IMR-90 (cell line): ENCODE measurements at regions not wholly inside any gene's neighbourhood (a gene's known extent, or its start where the extent isn't known, plus 50 kb on each side); places are given as distances from the start of the nearest gene placed in this dataset.

ENCODE experiments used
- BHLHE40 ChIP-seq: fragments of 150-350 bp; IDR thresholded peaks from 2 replicates; pipeline ENCODE4 v1.6.1; 2016; ENCODE audit warnings: mild to moderate bottlenecking, low read depth, low read length
- CEBPB ChIP-seq: IDR thresholded peaks from 2 replicates; pipeline ENCODE4 v1.6.1; 2012; ENCODE audit warnings: low read depth, low read length, improper control_type of control experiment
- FOS ChIP-seq: fragments of 150-350 bp; IDR thresholded peaks from 2 replicates; pipeline ENCODE4 v1.6.1; 2016; ENCODE audit warnings: low read depth, low read length
- POLR2A ChIP-seq: IDR thresholded peaks from 2 replicates; pipeline ENCODE4 v1.6.1; 2012; ENCODE audit warnings: mild to moderate bottlenecking, low read depth, low read length
- RAD21 ChIP-seq: IDR thresholded peaks from 2 replicates; pipeline ENCODE4 v1.6.1; 2012; ENCODE audit warnings: low read length, improper control_type of control experiment
- TF ChIP-seq, protein P1 (sequence below): conservative IDR thresholded peaks from 2 replicates; pipeline ENCODE4 v1.5.1; 2012; ENCODE audit warnings: mild to moderate bottlenecking, low read depth, low read length, improper control_type of control experiment
- TF ChIP-seq, protein P2 (sequence below): fragments of 150-350 bp; IDR thresholded peaks from 2 replicates; pipeline ENCODE4 v1.6.1; 2016; ENCODE audit warnings: low read depth, mild to moderate bottlenecking, low read length, moderate library complexity, borderline replicate concordance

DNA sequence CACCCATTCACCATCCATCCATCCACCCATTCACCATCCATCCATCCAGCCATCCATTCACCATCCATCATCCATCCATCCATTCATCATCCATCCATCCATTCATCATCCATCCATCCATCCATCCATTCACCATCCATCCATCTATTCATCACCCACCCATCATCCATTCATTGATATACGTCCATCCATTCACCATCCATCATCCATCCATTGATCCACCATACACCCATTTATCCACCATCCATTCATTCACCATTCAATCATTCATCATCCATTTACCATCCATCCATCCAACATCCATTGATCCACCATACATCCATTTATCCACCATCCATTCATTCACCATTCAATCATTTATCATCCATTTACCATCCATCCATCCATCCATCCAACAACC, 111.7 kb downstream of the ABCC12 start:
- TF ChIP-seq, protein P1, sequence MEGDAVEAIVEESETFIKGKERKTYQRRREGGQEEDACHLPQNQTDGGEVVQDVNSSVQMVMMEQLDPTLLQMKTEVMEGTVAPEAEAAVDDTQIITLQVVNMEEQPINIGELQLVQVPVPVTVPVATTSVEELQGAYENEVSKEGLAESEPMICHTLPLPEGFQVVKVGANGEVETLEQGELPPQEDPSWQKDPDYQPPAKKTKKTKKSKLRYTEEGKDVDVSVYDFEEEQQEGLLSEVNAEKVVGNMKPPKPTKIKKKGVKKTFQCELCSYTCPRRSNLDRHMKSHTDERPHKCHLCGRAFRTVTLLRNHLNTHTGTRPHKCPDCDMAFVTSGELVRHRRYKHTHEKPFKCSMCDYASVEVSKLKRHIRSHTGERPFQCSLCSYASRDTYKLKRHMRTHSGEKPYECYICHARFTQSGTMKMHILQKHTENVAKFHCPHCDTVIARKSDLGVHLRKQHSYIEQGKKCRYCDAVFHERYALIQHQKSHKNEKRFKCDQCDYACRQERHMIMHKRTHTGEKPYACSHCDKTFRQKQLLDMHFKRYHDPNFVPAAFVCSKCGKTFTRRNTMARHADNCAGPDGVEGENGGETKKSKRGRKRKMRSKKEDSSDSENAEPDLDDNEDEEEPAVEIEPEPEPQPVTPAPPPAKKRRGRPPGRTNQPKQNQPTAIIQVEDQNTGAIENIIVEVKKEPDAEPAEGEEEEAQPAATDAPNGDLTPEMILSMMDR: no peak
- TF ChIP-seq POLR2A: no peak
- TF ChIP-seq FOS: no peak
- no peak for TF ChIP-seq BHLHE40
- TF ChIP-seq RAD21: no peak
- no peak for TF ChIP-seq CEBPB
- TF ChIP-seq, protein P2, sequence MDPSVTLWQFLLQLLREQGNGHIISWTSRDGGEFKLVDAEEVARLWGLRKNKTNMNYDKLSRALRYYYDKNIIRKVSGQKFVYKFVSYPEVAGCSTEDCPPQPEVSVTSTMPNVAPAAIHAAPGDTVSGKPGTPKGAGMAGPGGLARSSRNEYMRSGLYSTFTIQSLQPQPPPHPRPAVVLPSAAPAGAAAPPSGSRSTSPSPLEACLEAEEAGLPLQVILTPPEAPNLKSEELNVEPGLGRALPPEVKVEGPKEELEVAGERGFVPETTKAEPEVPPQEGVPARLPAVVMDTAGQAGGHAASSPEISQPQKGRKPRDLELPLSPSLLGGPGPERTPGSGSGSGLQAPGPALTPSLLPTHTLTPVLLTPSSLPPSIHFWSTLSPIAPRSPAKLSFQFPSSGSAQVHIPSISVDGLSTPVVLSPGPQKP: no peak
